ENCODE measurements at regions not wholly inside any gene's neighbourhood (a gene's known extent, or its start where the extent isn't known, plus 50 kb on each side); places are given as distances from the start of the nearest gene placed in this dataset.

GRCh38 chr7:125218076-125218475 is 288.5 kb upstream of the POT1 start:
- Histone ChIP-seq H3K4me1 (ENCODE audit: insufficient read depth, low read length) (no peaks in the 10 kb centered on the region), H3K9me3 (ENCODE audit: control insufficient read depth in 1 of 2, insufficient read depth in 1 of 2, low read length in 2 of 2) (no peaks in the 10 kb centered on the region), H3K27me3 (ENCODE audit: control insufficient read depth in 1 of 2, insufficient read depth in 2 of 2, low read length in 2 of 2) (no peaks in the 10 kb centered on the region), H3K4me3 (ENCODE audit: low read length) (no peak overlapping the region), H3K36me3 (ENCODE audit: insufficient read depth, low read length) (no peaks in the 10 kb centered on the region), H3K27ac (ENCODE audit: low read depth in 1 of 2, low read length in 2 of 2) (no peak overlapping the region)
- Mint-ChIP-seq H3K27ac (no peak overlapping the region), H3K9me3 (peaks cover 17% of the 10 kb centered on the region), H3K27me3 (no peaks in the 10 kb centered on the region), H3K36me3 (ENCODE audit: low read depth) (no peaks in the 10 kb centered on the region), H3K4me3 (no peak overlapping the region), H3K4me1 (ENCODE audit: low read depth) (no peaks in the 10 kb centered on the region)
- intact Hi-C loops (cut with DNase I, micrococcal nuclease): no loop called here
- CTCF ChIA-PET: no interaction called here
- ATAC-seq (ENCODE audit: poor library complexity): no peak
- no peak for DNase-seq
- POLR2A ChIA-PET: no interaction called here
- TF ChIP-seq CTCF (IDR thresholded peaks at IDR 0.05): no peak

DNA sequence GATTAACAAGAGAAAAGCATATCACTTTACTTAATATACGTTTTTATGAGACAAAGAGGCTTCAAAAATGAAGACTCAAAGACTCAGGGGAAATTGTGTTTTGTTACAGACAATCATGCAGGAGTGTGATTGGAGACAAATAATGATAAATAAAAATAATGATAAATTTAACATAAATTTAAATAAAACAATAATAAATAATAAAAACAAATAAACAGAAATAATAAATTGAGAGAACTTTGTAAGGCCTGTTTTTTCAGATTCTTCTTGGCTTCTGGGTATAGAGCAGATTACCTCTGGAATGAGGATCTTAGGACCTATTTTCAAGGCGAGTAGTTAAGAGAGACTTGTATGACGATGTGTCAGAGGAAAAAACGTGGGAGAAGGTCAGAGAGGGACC is 271.4 kb upstream of the POT1 start:
- H3K36me3 Mint-ChIP-seq (ENCODE audit: low read depth): no peaks in the 10 kb centered on the region
- no peak for ATAC-seq (ENCODE audit: poor library complexity)
- H3K4me1 ChIP-seq (ENCODE audit: insufficient read depth, low read length): no peaks in the 10 kb centered on the region
- H3K4me1 Mint-ChIP-seq (ENCODE audit: low read depth): no peaks in the 10 kb centered on the region
- ChIA-PET POLR2A (no interaction called here), CTCF (no interaction called here)
- no peak for TF ChIP-seq CTCF (IDR thresholded peaks at IDR 0.05)
- H3K27ac Mint-ChIP-seq: no peak overlapping the region
- no peaks in the 10 kb centered on the region for H3K27me3 Mint-ChIP-seq
- H3K27ac ChIP-seq (ENCODE audit: low read depth in 1 of 2, low read length in 2 of 2): no peak overlapping the region
- no peaks in the 10 kb centered on the region for H3K36me3 ChIP-seq (ENCODE audit: insufficient read depth, low read length)
- H3K27me3 ChIP-seq (ENCODE audit: control insufficient read depth in 1 of 2, insufficient read depth in 2 of 2, low read length in 2 of 2): no peaks in the 10 kb centered on the region
- H3K9me3 Mint-ChIP-seq: peaks cover 6% of the 10 kb centered on the region
- no peak for DNase-seq
- peaks cover 0 to 5% of the 10 kb centered on the region in 2 experiments for H3K9me3 ChIP-seq (ENCODE audit: control insufficient read depth in 1 of 2, insufficient read depth in 1 of 2, low read length in 2 of 2)
- no peak overlapping the region for H3K4me3 Mint-ChIP-seq
- no peak overlapping the region for H3K4me3 ChIP-seq (ENCODE audit: low read length)
- intact Hi-C loops (cut with DNase I, micrococcal nuclease): no loop called here

GRCh38 chr7:125197731-125198393 is 268.2 kb upstream of the POT1 start:
- Mint-ChIP-seq H3K27ac (no peak overlapping the region), H3K4me3 (no peak overlapping the region), H3K9me3 (peaks cover 2% of the 10 kb centered on the region), H3K27me3 (no peaks in the 10 kb centered on the region), H3K4me1 (ENCODE audit: low read depth) (no peaks in the 10 kb centered on the region), H3K36me3 (ENCODE audit: low read depth) (no peaks in the 10 kb centered on the region)
- POLR2A ChIA-PET: no interaction called here
- Histone ChIP-seq H3K4me3 (ENCODE audit: low read length) (no peak overlapping the region), H3K36me3 (ENCODE audit: insufficient read depth, low read length) (no peaks in the 10 kb centered on the region), H3K27me3 (ENCODE audit: control insufficient read depth in 1 of 2, insufficient read depth in 2 of 2, low read length in 2 of 2) (no peaks in the 10 kb centered on the region), H3K27ac (ENCODE audit: low read depth in 1 of 2, low read length in 2 of 2) (no peak overlapping the region), H3K9me3 (ENCODE audit: control insufficient read depth in 1 of 2, insufficient read depth in 1 of 2, low read length in 2 of 2) (peaks cover 0 to 7% of the 10 kb centered on the region in 2 experiments), H3K4me1 (ENCODE audit: insufficient read depth, low read length) (no peaks in the 10 kb centered on the region)
- ATAC-seq (ENCODE audit: poor library complexity): no peak
- intact Hi-C loops (cut with DNase I, micrococcal nuclease): no loop called here
- no peak for TF ChIP-seq CTCF (IDR thresholded peaks at IDR 0.05)
- no peak for DNase-seq
- CTCF ChIA-PET: no interaction called here

Measured in CD4-positive, alpha-beta T cell (primary cell).